ENCODE measurements at regions not wholly inside any gene's neighbourhood (a gene's known extent, or its start where the extent isn't known, plus 50 kb on each side); places are given as distances from the start of the nearest gene placed in this dataset.

- H3K27ac ChIP-seq (ENCODE audit: insufficient read length, low read depth, low read length): no peak overlapping the region
Measured at GRCh38 chr3:102736288-102736974, 301.6 kb downstream of the ZPLD1 start.

More at GRCh38 chr3:102736288-102736974, 301.6 kb downstream of the ZPLD1 start:
- TF ChIP-seq CTCF (conservative IDR thresholded peaks at IDR 0.05): no peak
- no peak overlapping the region for H2BK15ac ChIP-seq (ENCODE audit: low read depth, low read length)
- Mint-ChIP-seq H3K9me3 (peaks cover 0 to 2% of the 10 kb centered on the region in 2 experiments; a peak in 2 of 5 replicates), H3K4me1 (peaks cover 25 to 26% of the 10 kb centered on the region in 2 experiments), H3K27me3 (ENCODE audit: low read depth) (no peaks in the 10 kb centered on the region), H3K4me3 (no peak overlapping the region), H3K36me3 (ENCODE audit: insufficient read depth in 1 of 3, low read depth in 3 of 3) (peaks cover 4 to 11% (median 4%) of the 10 kb centered on the region in 3 experiments; a peak in 3 of 7 replicates), H3K27ac (no peak overlapping the region)
- DNase-seq: no peak
- H2BK20ac ChIP-seq (ENCODE audit: low read depth, low read length, poor library complexity, severe bottlenecking): no peak overlapping the region
- no peaks in the 10 kb centered on the region for H3K23me2 ChIP-seq (ENCODE audit: insufficient read length, low read depth, low read length, poor library complexity, severe bottlenecking)
- H3K79me2 ChIP-seq (ENCODE audit: insufficient read depth, low read length): no peaks in the 10 kb centered on the region
- no peak overlapping the region for H3T11ph ChIP-seq (ENCODE audit: low read length)
- no peak overlapping the region for H3K9ac ChIP-seq (ENCODE audit: extremely low read depth, insufficient read length, low read length)
- no peaks in the 10 kb centered on the region; the same call in 1 of the 2 replicates for H3K4me1 ChIP-seq (ENCODE audit: insufficient read depth, low read length)
- no peak overlapping the region for H4K91ac ChIP-seq (ENCODE audit: insufficient read length, low read depth, low read length)
- H3K27me3 ChIP-seq (ENCODE audit: insufficient read depth, low read length): no peaks in the 10 kb centered on the region
- no peak overlapping the region for H2AK5ac ChIP-seq (ENCODE audit: insufficient read length, low read length)
- H3K23ac ChIP-seq (ENCODE audit: insufficient read length, low read depth, low read length): no peak overlapping the region
- no CpG with 5 or more reads among the region's 8 CpGs for WGBS (ENCODE audit: extremely low coverage, insufficient read length, low lambda C conversion rate)
- no peak overlapping the region for H4K8ac ChIP-seq (replicated peaks; ENCODE audit: insufficient read length, low read depth, low read length)
- no peak overlapping the region for H2BK120ac ChIP-seq (ENCODE audit: low read depth, low read length, poor library complexity, severe bottlenecking)
- H3K14ac ChIP-seq (ENCODE audit: insufficient read depth, low read length): no peak overlapping the region
- H3K79me1 ChIP-seq (ENCODE audit: insufficient read depth, low read depth, low read length, poor library complexity, severe bottlenecking): no peaks in the 10 kb centered on the region
- no peak overlapping the region for H2BK5ac ChIP-seq (ENCODE audit: insufficient read length, low read length)
- H4K5ac ChIP-seq (ENCODE audit: insufficient read length, low read depth, low read length): no peak overlapping the region
- H4K20me1 ChIP-seq (ENCODE audit: control insufficient read depth, insufficient read depth, insufficient read length): no peaks in the 10 kb centered on the region
- no peak overlapping the region for H3K4me2 ChIP-seq (ENCODE audit: insufficient read depth, insufficient read length, low read length)
- H3K18ac ChIP-seq (ENCODE audit: insufficient read length, low read depth, low read length): no peak overlapping the region
- no peak overlapping the region for H3K56ac ChIP-seq (ENCODE audit: insufficient read length, low read depth, low read length)
- no peak overlapping the region for H2BK12ac ChIP-seq (ENCODE audit: insufficient read length, low read depth, low read length)
- H2AFZ ChIP-seq (ENCODE audit: low read length): no peak overlapping the region
- no peak overlapping the region; the same call in 1 of the 2 replicates for H3K4ac ChIP-seq (ENCODE audit: low read depth, low read length)
- H3K9me3 ChIP-seq (ENCODE audit: control insufficient read depth, low read depth, low read length): no peaks in the 10 kb centered on the region
